SK-N-SH (cell line): ENCODE measurements at regions not wholly inside any gene's neighbourhood (a gene's known extent, or its start where the extent isn't known, plus 50 kb on each side); places are given as distances from the start of the nearest gene placed in this dataset.

ENCODE experiments used
- CTCF ChIA-PET: fragments of 300-600, 350-600 bp; formaldehyde crosslinking; extraction: SDS; loops from one replicate; lab custom pipeline; 2021; lab: Yijun Ruan, JAX
- POLR2A ChIA-PET: fragments of 350-600 bp; sonication (Branson Sonifier 250); formaldehyde crosslinking; extraction: SDS; loops from one replicate; lab custom pipeline; 2020; ENCODE audit warnings: antibody characterized with exemption, inconsistent platforms; lab: Yijun Ruan, JAX
- DNase-seq: peaks from one replicate; pipeline ENCODE4 v3.0.0; 2012
- H2AFZ ChIP-seq: fragments of 200-600 bp; sonication (generic); 2 replicates; pipeline ENCODE4 v1.8.1; 2016; ENCODE audit warnings: antibody characterized with exemption, mild to moderate bottlenecking, low read depth
- H3F3A ChIP-seq: fragments of 200-600 bp; sonication (generic); replicated peaks from 2 replicates; pipeline ENCODE3; 2016; ENCODE audit warnings: antibody characterized with exemption, mild to moderate bottlenecking; ENCODE audit not compliant: insufficient read depth
- H3K27ac ChIP-seq, 2 experiments: fragments of 200-500 bp in 1 of 2; fragments of 200-600 bp in 1 of 2; sonication (Bioruptor generic) in 1 of 2; sonication (generic), shearing (Covaris generic) in 1 of 2; 2 replicates each; pipeline versions ENCODE4 v1.5.1 to v1.6.1; 2014 to 2016; ENCODE audit warnings: low read depth in 2 of 2, inconsistent platforms in 1 of 2, low read length in 1 of 2, mild to moderate bottlenecking in 1 of 2, mixed read lengths in 1 of 2
- H3K27me3 ChIP-seq: fragments of 200-600 bp; sonication (generic), shearing (Covaris generic); 2 replicates; pipeline ENCODE4 v1.6.1; 2016; ENCODE audit warnings: mixed run types; ENCODE audit not compliant: insufficient read depth
- H3K36me3 ChIP-seq, 2 experiments: fragments of 200-500 bp in 1 of 2; fragments of 200-600 bp in 1 of 2; sonication (Bioruptor generic) in 1 of 2; sonication (generic) in 1 of 2; replicated peaks in 1 of 2; 2 replicates each; pipeline versions ENCODE3 to v1.5.1; 2014 to 2016; ENCODE audit warnings: low read length in 1 of 2, mild to moderate bottlenecking in 1 of 2; ENCODE audit not compliant: insufficient read depth in 2 of 2, control insufficient read depth in 1 of 2
- H3K4me1 ChIP-seq, 2 experiments: fragments of 200-500 bp in 1 of 2; fragments of 200-600 bp in 1 of 2; sonication (Bioruptor generic) in 1 of 2; sonication (generic), shearing (Covaris generic) in 1 of 2; 2 replicates each; pipeline versions ENCODE4 v1.5.1 to v1.6.1; 2014 to 2016; ENCODE audit warnings: low read depth in 1 of 2, low read length in 1 of 2, mixed run types in 1 of 2; ENCODE audit not compliant: insufficient read depth in 2 of 2, control insufficient read depth in 1 of 2
- H3K4me2 ChIP-seq: fragments of 200-600 bp; sonication (generic), shearing (Covaris generic); 2 replicates; pipeline ENCODE4 v1.6.1; 2017; ENCODE audit warnings: mixed run types
- H3K4me3 ChIP-seq, 2 experiments: fragments of 200-500 bp in 1 of 2; fragments of 200-600 bp in 1 of 2; sonication (Bioruptor generic) in 1 of 2; sonication (generic), shearing (Covaris generic) in 1 of 2; 2 replicates each; pipeline versions ENCODE4 v1.5.1 to v1.8.1; 2014 to 2016; ENCODE audit warnings: low read depth in 2 of 2, inconsistent platforms in 1 of 2, low read length in 1 of 2, mild to moderate bottlenecking in 1 of 2, mixed read lengths in 1 of 2, moderate library complexity in 1 of 2
- H3K79me2 ChIP-seq: fragments of 200-600 bp; sonication (generic); 2 replicates; pipeline ENCODE4 v1.8.1; 2017; ENCODE audit warnings: mild to moderate bottlenecking; ENCODE audit not compliant: insufficient read depth
- H3K9ac ChIP-seq: fragments of 200-600 bp; sonication (generic); 2 replicates; pipeline ENCODE4 v1.6.1; 2017; ENCODE audit warnings: mixed run types
- H3K9me2 ChIP-seq: fragments of 200-600 bp; sonication (generic); 2 replicates; pipeline ENCODE4 v1.6.1; 2017; ENCODE audit warnings: mixed run types
- H3K9me3 ChIP-seq: fragments of 200-600 bp; sonication (generic); 2 replicates; pipeline ENCODE4 v1.6.1; 2017; ENCODE audit warnings: mixed run types, mild to moderate bottlenecking, moderate library complexity
- H4K20me1 ChIP-seq: fragments of 200-600 bp; sonication (generic); 2 replicates; pipeline ENCODE4 v1.6.1; 2017; ENCODE audit warnings: mild to moderate bottlenecking, mixed run types; ENCODE audit not compliant: insufficient read depth
- CHD2 ChIP-seq: fragments of 150-350 bp; IDR thresholded peaks from 2 replicates; pipeline ENCODE4 v1.6.1; 2018; ENCODE audit warnings: low read length; ENCODE audit not compliant: partially characterized antibody
- ELF1 ChIP-seq: IDR thresholded peaks from 2 replicates; pipeline ENCODE4 v1.4.0; 2012
- EP300 ChIP-seq, 2 experiments: IDR thresholded peaks; 2 replicates each; pipeline versions ENCODE4 v1.4.0 to v1.6.1; 2012; ENCODE audit warnings: borderline replicate concordance in 1 of 2, low read depth in 1 of 2, low read length in 1 of 2
- FOXJ3 ChIP-seq: sonication (generic); formaldehyde crosslinking; IDR thresholded peaks from 2 replicates; pipeline ENCODE4 v1.5.1; 2020; ENCODE audit warnings: mild to moderate bottlenecking, missing genetic modification reagents
- MEF2A ChIP-seq: IDR thresholded peaks from 2 replicates; pipeline ENCODE4 v1.4.0; 2012; ENCODE audit warnings: low read depth, borderline replicate concordance
- MXI1 ChIP-seq: IDR thresholded peaks from 2 replicates; pipeline ENCODE4 v1.6.1; 2012; ENCODE audit warnings: mild to moderate bottlenecking, low read depth, low read length, improper control_type of control experiment
- NFIC ChIP-seq: IDR thresholded peaks from 2 replicates; pipeline ENCODE4 v1.4.0; 2012; ENCODE audit warnings: borderline replicate concordance
- POLR2AphosphoS5 ChIP-seq: IDR thresholded peaks from 2 replicates; pipeline ENCODE4 v1.6.1; 2012; ENCODE audit warnings: low read depth, low read length
- RFX5 ChIP-seq: IDR thresholded peaks from 2 replicates; pipeline ENCODE4 v1.6.1; 2012; ENCODE audit warnings: mild to moderate bottlenecking, improper control_type of control experiment, low read length
- RXRA ChIP-seq: IDR thresholded peaks from 2 replicates; pipeline ENCODE4 v1.4.0; 2012; ENCODE audit warnings: low read depth, mild to moderate bottlenecking, borderline replicate concordance
- TEAD4 ChIP-seq: IDR thresholded peaks from 2 replicates; pipeline ENCODE4 v1.4.0; 2012; ENCODE audit warnings: mild to moderate bottlenecking, borderline replicate concordance; ENCODE audit not compliant: insufficient read depth
- YY1 ChIP-seq: IDR thresholded peaks from 2 replicates; pipeline ENCODE4 v1.4.0; 2012; ENCODE audit warnings: low read depth, mild to moderate bottlenecking
- WGBS: methylation state at CpG from one replicate; pipeline ENCODE4 v1.1.6; 2017; ENCODE audit warnings: low lambda C conversion rate; 5-methylcytosine and 5-hydroxymethylcytosine counted together
- TF ChIP-seq, protein P1 (sequence below): IDR thresholded peaks from 2 replicates; pipeline ENCODE4 v1.6.1; 2012; ENCODE audit warnings: mild to moderate bottlenecking, low read depth, low read length, moderate library complexity
- TF ChIP-seq, protein P2 (sequence below): fragments of 150-350 bp; IDR thresholded peaks from 2 replicates; pipeline ENCODE4 v1.6.1; 2016; ENCODE audit warnings: mild to moderate bottlenecking, low read depth, low read length
- TF ChIP-seq, protein P3 (sequence below): IDR thresholded peaks from 2 replicates; pipeline ENCODE4 v1.4.0; 2012; ENCODE audit warnings: low read depth
- TF ChIP-seq, protein P4 (sequence below): IDR thresholded peaks from 2 replicates; pipeline ENCODE4; 2012
- TF ChIP-seq, protein P5 (sequence below): IDR thresholded peaks from 2 replicates; pipeline ENCODE4 v1.4.0; 2012; ENCODE audit warnings: low read depth, borderline replicate concordance
- TF ChIP-seq, protein P6 (sequence below): fragments of 200-600 bp; sonication (generic); IDR thresholded peaks from 2 replicates; pipeline ENCODE4 v1.6.1; 2017; ENCODE audit warnings: antibody characterized with exemption, mild to moderate bottlenecking, moderate library complexity

DNA sequence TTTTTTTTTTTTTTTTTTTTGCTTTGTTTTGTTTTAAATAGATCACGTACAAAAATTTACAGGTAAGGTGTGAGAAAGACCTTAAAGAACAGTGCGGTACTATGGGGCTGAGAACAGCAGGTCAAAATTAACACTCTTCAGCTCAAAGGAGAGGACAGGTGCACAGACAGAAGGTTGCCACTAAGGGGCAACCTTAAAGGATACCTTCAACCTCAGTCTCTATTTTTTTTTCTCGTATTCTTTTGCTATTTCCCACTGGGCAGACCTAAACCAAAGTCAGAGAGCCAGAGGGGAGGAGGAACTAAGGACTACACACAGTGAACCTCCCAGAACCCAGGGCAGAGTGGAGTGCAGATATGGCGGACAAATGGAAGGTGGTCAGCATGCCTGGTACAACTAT lies 1984.3 kb upstream of the IGFBP7 start:
- H3K79me2 ChIP-seq = no peaks in the 10 kb centered on the region
- WGBS = 55% methylated on average over 4 of the region's 4 CpGs
- CTCF ChIA-PET = no interaction called here

DNA sequence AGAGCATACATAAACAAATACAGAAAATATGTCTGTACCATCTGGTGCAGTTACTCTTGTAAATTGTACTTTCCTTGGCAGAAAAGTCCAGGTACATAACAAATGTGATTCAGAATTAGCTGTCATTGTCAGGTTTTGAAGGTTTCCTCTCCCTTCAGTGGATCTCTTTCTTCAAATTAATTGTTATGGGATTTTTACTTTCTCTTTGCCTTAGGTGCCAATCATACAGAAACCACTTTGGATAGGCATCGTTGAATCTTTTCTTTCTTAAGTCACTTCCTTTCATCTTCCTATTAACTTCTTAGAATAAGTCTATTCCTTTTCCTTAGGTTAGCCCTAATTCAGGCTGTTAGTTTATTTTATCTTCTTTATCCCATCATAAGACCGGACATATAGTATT lies 1992.1 kb upstream of the IGFBP7 start:
- Histone ChIP-seq H3K36me3 (no peaks in the 10 kb centered on the region), H3K4me1 (no peaks in the 10 kb centered on the region), H3K79me2 (no peaks in the 10 kb centered on the region), H3K4me2 (no peak overlapping the region), H3F3A (no peaks in the 10 kb centered on the region), H3K9me3 (no peaks in the 10 kb centered on the region), H4K20me1 (no peaks in the 10 kb centered on the region), H3K9me2 (no peaks in the 10 kb centered on the region), H3K4me3 (no peak overlapping the region), H3K9ac (no peak overlapping the region), H3K27ac (no peak overlapping the region), H2AFZ (no peak overlapping the region), H3K27me3 (no peaks in the 10 kb centered on the region)
- no peak for DNase-seq
- ChIA-PET CTCF (no interaction called here), POLR2A (no interaction called here)
- no peak for TF ChIP-seq ELF1
- TF ChIP-seq, protein P1, sequence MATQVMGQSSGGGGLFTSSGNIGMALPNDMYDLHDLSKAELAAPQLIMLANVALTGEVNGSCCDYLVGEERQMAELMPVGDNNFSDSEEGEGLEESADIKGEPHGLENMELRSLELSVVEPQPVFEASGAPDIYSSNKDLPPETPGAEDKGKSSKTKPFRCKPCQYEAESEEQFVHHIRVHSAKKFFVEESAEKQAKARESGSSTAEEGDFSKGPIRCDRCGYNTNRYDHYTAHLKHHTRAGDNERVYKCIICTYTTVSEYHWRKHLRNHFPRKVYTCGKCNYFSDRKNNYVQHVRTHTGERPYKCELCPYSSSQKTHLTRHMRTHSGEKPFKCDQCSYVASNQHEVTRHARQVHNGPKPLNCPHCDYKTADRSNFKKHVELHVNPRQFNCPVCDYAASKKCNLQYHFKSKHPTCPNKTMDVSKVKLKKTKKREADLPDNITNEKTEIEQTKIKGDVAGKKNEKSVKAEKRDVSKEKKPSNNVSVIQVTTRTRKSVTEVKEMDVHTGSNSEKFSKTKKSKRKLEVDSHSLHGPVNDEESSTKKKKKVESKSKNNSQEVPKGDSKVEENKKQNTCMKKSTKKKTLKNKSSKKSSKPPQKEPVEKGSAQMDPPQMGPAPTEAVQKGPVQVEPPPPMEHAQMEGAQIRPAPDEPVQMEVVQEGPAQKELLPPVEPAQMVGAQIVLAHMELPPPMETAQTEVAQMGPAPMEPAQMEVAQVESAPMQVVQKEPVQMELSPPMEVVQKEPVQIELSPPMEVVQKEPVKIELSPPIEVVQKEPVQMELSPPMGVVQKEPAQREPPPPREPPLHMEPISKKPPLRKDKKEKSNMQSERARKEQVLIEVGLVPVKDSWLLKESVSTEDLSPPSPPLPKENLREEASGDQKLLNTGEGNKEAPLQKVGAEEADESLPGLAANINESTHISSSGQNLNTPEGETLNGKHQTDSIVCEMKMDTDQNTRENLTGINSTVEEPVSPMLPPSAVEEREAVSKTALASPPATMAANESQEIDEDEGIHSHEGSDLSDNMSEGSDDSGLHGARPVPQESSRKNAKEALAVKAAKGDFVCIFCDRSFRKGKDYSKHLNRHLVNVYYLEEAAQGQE = no peak
- no peak for TF ChIP-seq RXRA
- TF ChIP-seq, protein P2, sequence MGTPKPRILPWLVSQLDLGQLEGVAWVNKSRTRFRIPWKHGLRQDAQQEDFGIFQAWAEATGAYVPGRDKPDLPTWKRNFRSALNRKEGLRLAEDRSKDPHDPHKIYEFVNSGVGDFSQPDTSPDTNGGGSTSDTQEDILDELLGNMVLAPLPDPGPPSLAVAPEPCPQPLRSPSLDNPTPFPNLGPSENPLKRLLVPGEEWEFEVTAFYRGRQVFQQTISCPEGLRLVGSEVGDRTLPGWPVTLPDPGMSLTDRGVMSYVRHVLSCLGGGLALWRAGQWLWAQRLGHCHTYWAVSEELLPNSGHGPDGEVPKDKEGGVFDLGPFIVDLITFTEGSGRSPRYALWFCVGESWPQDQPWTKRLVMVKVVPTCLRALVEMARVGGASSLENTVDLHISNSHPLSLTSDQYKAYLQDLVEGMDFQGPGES = no peak
- TF ChIP-seq, protein P3, sequence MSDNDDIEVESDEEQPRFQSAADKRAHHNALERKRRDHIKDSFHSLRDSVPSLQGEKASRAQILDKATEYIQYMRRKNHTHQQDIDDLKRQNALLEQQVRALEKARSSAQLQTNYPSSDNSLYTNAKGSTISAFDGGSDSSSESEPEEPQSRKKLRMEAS = no peak
- no peak for TF ChIP-seq CHD2
- TF ChIP-seq, protein P4, sequence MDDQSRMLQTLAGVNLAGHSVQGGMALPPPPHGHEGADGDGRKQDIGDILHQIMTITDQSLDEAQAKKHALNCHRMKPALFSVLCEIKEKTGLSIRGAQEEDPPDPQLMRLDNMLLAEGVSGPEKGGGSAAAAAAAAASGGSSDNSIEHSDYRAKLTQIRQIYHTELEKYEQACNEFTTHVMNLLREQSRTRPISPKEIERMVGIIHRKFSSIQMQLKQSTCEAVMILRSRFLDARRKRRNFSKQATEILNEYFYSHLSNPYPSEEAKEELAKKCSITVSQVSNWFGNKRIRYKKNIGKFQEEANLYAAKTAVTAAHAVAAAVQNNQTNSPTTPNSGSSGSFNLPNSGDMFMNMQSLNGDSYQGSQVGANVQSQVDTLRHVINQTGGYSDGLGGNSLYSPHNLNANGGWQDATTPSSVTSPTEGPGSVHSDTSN = no peak
- TF ChIP-seq FOXJ3 = no peak
- TF ChIP-seq, protein P5, sequence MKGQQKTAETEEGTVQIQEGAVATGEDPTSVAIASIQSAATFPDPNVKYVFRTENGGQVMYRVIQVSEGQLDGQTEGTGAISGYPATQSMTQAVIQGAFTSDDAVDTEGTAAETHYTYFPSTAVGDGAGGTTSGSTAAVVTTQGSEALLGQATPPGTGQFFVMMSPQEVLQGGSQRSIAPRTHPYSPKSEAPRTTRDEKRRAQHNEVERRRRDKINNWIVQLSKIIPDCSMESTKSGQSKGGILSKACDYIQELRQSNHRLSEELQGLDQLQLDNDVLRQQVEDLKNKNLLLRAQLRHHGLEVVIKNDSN = no peak
- no peak for TF ChIP-seq EP300 (IDR thresholded peaks at IDR 0.05; ENCODE audit: borderline replicate concordance in 1 of 2, low read depth in 1 of 2, low read length in 1 of 2)
- no peak for TF ChIP-seq RFX5
- no peak for TF ChIP-seq MEF2A
- TF ChIP-seq TEAD4 = no peak
- 32% methylated on average over 2 of the region's 2 CpGs for WGBS

More for the DNA sequence above, 1984.3 kb upstream of the IGFBP7 start:
- TF ChIP-seq NFIC (no peak), TEAD4 (no peak), MXI1 (no peak), YY1 (no peak), POLR2AphosphoS5 (no peak)
- TF ChIP-seq, protein P6, sequence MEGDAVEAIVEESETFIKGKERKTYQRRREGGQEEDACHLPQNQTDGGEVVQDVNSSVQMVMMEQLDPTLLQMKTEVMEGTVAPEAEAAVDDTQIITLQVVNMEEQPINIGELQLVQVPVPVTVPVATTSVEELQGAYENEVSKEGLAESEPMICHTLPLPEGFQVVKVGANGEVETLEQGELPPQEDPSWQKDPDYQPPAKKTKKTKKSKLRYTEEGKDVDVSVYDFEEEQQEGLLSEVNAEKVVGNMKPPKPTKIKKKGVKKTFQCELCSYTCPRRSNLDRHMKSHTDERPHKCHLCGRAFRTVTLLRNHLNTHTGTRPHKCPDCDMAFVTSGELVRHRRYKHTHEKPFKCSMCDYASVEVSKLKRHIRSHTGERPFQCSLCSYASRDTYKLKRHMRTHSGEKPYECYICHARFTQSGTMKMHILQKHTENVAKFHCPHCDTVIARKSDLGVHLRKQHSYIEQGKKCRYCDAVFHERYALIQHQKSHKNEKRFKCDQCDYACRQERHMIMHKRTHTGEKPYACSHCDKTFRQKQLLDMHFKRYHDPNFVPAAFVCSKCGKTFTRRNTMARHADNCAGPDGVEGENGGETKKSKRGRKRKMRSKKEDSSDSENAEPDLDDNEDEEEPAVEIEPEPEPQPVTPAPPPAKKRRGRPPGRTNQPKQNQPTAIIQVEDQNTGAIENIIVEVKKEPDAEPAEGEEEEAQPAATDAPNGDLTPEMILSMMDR = no peak
- TF ChIP-seq, protein P3 = no peak
- Histone ChIP-seq H2AFZ (no peak overlapping the region), H3K4me3 (no peak overlapping the region), H3K36me3 (no peaks in the 10 kb centered on the region), H3K9ac (no peak overlapping the region), H3F3A (no peaks in the 10 kb centered on the region), H3K4me2 (no peak overlapping the region), H3K9me2 (no peaks in the 10 kb centered on the region), H3K4me1 (no peaks in the 10 kb centered on the region; a peak in 1 of 4 replicates), H3K27ac (no peak overlapping the region), H3K9me3 (no peaks in the 10 kb centered on the region; the same call in 1 of the 2 replicates), H4K20me1 (no peaks in the 10 kb centered on the region), H3K27me3 (no peaks in the 10 kb centered on the region)
- DNase-seq = no peak
- POLR2A ChIA-PET = no interaction called here
